PFSK-1 (cell line): ENCODE measurements at regions not wholly inside any gene's neighbourhood (a gene's known extent, or its start where the extent isn't known, plus 50 kb on each side); places are given as distances from the start of the nearest gene placed in this dataset.

ENCODE experiments used
- POLR2AphosphoS5 ChIP-seq: IDR thresholded peaks from 2 replicates; pipeline ENCODE4 v1.6.1; 2012; ENCODE audit warnings: low read depth, mild to moderate bottlenecking, control low read depth, low read length, moderate library complexity
- SIN3A ChIP-seq: IDR thresholded peaks from 2 replicates; pipeline ENCODE4 v1.6.1; 2012; ENCODE audit warnings: mild to moderate bottlenecking, low read length, moderate library complexity, borderline replicate concordance; ENCODE audit not compliant: insufficient read depth

- TF ChIP-seq SIN3A (no peak), POLR2AphosphoS5 (no peak)
These were observed 49.9 kb upstream of the NANOS1 start for GRCh38 chr10:118979661-118980060.
